Endodermal cell (in vitro differentiated cells): ENCODE measurements at regions not wholly inside any gene's neighbourhood (a gene's known extent, or its start where the extent isn't known, plus 50 kb on each side); places are given as distances from the start of the nearest gene placed in this dataset.

Source experiments
- DNase-seq: peaks from one replicate; pipeline ENCODE4 v3.0.0-alpha.2; 2017
- H3K27ac ChIP-seq: 2 replicates; pipeline ENCODE4 v1.5.1; 2013; ENCODE audit warnings: mild to moderate bottlenecking, low read depth, low read length, moderate library complexity
- H3K27me3 ChIP-seq: 2 replicates; pipeline ENCODE4 v1.6.1; 2013; ENCODE audit warnings: mild to moderate bottlenecking, low read length, moderate library complexity; ENCODE audit not compliant: insufficient read depth, control insufficient read depth, poor library complexity, severe bottlenecking
- H3K36me3 ChIP-seq: 2 replicates; pipeline ENCODE4 v1.7.0; 2013; ENCODE audit warnings: mild to moderate bottlenecking, low read length, moderate library complexity; ENCODE audit not compliant: control insufficient read depth, insufficient read depth
- H3K4me1 ChIP-seq: one replicate; pipeline ENCODE4 v1.7.0; 2013; ENCODE audit warnings: low read length; ENCODE audit not compliant: control insufficient read depth, insufficient read depth
- H3K4me3 ChIP-seq: 2 replicates; pipeline ENCODE4 v1.5.1; 2013; ENCODE audit warnings: mild to moderate bottlenecking, low read length, moderate library complexity
- H3K9ac ChIP-seq: 2 replicates; pipeline ENCODE4 v1.6.1; 2013; ENCODE audit warnings: mild to moderate bottlenecking, low read length, moderate library complexity; ENCODE audit not compliant: poor library complexity, severe bottlenecking; ENCODE audit errors: extremely low read depth
- H3K9me3 ChIP-seq: 2 replicates; pipeline ENCODE4 v1.6.1; 2013; ENCODE audit warnings: mild to moderate bottlenecking, low read length, moderate library complexity; ENCODE audit not compliant: control insufficient read depth
- H3K27ac Mint-ChIP-seq: 2 replicates; pipeline ENCODE4 v1.8.0; 2020; ENCODE audit warnings: mixed read lengths
- H3K27me3 Mint-ChIP-seq: 2 replicates; pipeline ENCODE4 v1.8.0; 2021; ENCODE audit warnings: mild to moderate bottlenecking, mixed read lengths; ENCODE audit not compliant: insufficient read depth
- H3K36me3 Mint-ChIP-seq: 2 replicates; pipeline ENCODE4 v1.8.0; 2020; ENCODE audit warnings: low read depth, mixed read lengths
- H3K4me1 Mint-ChIP-seq: 2 replicates; pipeline ENCODE4 v1.8.0; 2020; ENCODE audit warnings: mixed read lengths
- H3K4me3 Mint-ChIP-seq: 2 replicates; pipeline ENCODE4 v1.8.0; 2020; ENCODE audit warnings: mild to moderate bottlenecking, moderate library complexity, mixed read lengths
- H3K9me3 Mint-ChIP-seq: 2 replicates; pipeline ENCODE4 v1.8.0; 2020; ENCODE audit warnings: mild to moderate bottlenecking, mixed read lengths
- WGBS, 2 experiments: methylation state at CpG; one replicate each; pipeline versions ENCODE4 v1.1.5 to v1.1.7; 2013; ENCODE audit warnings: missing lambda C conversion rate in 2 of 2, mixed read lengths in 1 of 2; ENCODE audit not compliant: insufficient coverage in 1 of 2, insufficient read length in 1 of 2; 5-methylcytosine and 5-hydroxymethylcytosine counted together
- TF ChIP-seq, protein P1 (sequence below): fragments of 200-600 bp; sonication (generic); conservative IDR thresholded peaks from 2 replicates; pipeline ENCODE4 v1.5.0; 2021; ENCODE audit warnings: antibody characterized with exemption, mild to moderate bottlenecking

GRCh38 chr3:73867524-73867923, 242.8 kb upstream of the PDZRN3 start:
- H3K27ac ChIP-seq, result no peak overlapping the region
- H3K36me3 ChIP-seq, result no peaks in the 10 kb centered on the region
- no peaks in the 10 kb centered on the region for H3K9me3 ChIP-seq
- H3K9me3 Mint-ChIP-seq, result peaks cover 10% of the 10 kb centered on the region
- no peak overlapping the region for H3K4me3 ChIP-seq
- DNase-seq, result no peak
- no peaks in the 10 kb centered on the region for H3K4me1 ChIP-seq
- 82% methylated on average over 3 of the region's 3 CpGs; no CpG with 5 or more reads in 1 of the 2 experiments for WGBS, 2 experiments
- H3K9ac ChIP-seq, result no peak overlapping the region
- H3K36me3 Mint-ChIP-seq, result no peaks in the 10 kb centered on the region
- no peaks in the 10 kb centered on the region for H3K27me3 Mint-ChIP-seq
- no peak overlapping the region for H3K4me3 Mint-ChIP-seq
- TF ChIP-seq, protein P1, sequence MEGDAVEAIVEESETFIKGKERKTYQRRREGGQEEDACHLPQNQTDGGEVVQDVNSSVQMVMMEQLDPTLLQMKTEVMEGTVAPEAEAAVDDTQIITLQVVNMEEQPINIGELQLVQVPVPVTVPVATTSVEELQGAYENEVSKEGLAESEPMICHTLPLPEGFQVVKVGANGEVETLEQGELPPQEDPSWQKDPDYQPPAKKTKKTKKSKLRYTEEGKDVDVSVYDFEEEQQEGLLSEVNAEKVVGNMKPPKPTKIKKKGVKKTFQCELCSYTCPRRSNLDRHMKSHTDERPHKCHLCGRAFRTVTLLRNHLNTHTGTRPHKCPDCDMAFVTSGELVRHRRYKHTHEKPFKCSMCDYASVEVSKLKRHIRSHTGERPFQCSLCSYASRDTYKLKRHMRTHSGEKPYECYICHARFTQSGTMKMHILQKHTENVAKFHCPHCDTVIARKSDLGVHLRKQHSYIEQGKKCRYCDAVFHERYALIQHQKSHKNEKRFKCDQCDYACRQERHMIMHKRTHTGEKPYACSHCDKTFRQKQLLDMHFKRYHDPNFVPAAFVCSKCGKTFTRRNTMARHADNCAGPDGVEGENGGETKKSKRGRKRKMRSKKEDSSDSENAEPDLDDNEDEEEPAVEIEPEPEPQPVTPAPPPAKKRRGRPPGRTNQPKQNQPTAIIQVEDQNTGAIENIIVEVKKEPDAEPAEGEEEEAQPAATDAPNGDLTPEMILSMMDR, result no peak
- H3K4me1 Mint-ChIP-seq, result no peaks in the 10 kb centered on the region
- H3K27me3 ChIP-seq, result peaks cover 7% of the 10 kb centered on the region
- no peak overlapping the region for H3K27ac Mint-ChIP-seq

DNA sequence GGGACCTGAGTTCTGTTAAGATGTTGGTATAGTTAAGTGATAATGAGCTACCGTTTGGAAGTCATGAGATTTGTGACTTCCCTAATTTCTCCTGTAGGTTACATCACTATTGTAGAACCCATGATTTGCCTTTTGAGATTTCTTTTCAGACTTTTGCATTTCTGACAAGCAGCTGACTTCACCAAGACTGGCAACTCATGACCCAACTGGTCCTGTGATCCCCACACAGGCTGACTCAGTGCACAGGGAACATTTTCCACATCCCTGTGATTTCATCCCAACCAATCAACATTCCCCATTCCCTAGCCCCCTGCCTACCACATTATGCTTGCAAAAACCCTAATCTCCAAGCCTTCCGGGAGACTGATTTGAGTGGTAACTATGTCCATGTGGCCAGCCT, 242.1 kb upstream of the PDZRN3 start:
- no peak for DNase-seq
- 95 to 100% methylated on average over 2 of the region's 2 CpGs for WGBS, 2 experiments
- no peaks in the 10 kb centered on the region for H3K36me3 Mint-ChIP-seq

DNA sequence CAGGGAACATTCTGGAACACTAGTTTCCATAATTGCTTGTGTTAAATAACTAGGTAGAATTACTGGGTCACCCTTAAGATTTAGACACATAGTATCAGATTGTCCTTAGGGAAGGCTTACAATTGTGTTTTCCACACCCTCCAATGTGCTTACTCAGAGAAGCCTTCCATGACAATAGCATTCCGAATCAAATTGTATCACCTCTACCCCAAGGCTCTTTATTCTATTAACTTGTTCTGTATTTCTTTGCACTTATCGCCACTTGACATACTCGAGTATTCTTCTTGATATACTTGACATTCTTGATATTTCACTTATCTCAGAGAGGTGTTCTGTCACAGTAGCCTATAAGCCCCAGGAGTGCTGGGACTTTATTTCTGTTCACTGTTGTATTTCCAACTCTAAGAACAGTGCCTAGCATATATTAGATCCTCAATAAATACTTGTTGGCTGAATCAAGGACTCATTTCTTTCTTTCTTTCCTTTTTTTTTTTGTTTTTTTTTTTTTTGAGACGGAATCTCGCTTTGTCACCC, 238.9 kb upstream of the PDZRN3 start:
- Mint-ChIP-seq H3K9me3 (peaks cover 9% of the 10 kb centered on the region), H3K4me1 (no peaks in the 10 kb centered on the region), H3K27ac (no peak overlapping the region), H3K36me3 (no peaks in the 10 kb centered on the region), H3K27me3 (no peaks in the 10 kb centered on the region), H3K4me3 (no peak overlapping the region)
- TF ChIP-seq, protein P1, result no peak
- Histone ChIP-seq H3K4me3 (no peak overlapping the region), H3K9ac (no peak overlapping the region), H3K9me3 (no peaks in the 10 kb centered on the region), H3K36me3 (no peaks in the 10 kb centered on the region), H3K27ac (no peak overlapping the region), H3K4me1 (no peaks in the 10 kb centered on the region), H3K27me3 (peaks cover 10% of the 10 kb centered on the region)
- 92 to 97% methylated on average over 3 to 5 of the region's 5 CpGs for WGBS, 2 experiments
- no peak for DNase-seq

More for the DNA sequence above, 242.1 kb upstream of the PDZRN3 start:
- Mint-ChIP-seq H3K4me3 (no peak overlapping the region), H3K9me3 (peaks cover 8% of the 10 kb centered on the region), H3K4me1 (no peaks in the 10 kb centered on the region), H3K27me3 (no peaks in the 10 kb centered on the region), H3K27ac (no peak overlapping the region)
- H3K4me1 ChIP-seq, result no peaks in the 10 kb centered on the region
- H3K4me3 ChIP-seq, result no peak overlapping the region
- H3K27ac ChIP-seq, result no peak overlapping the region
- no peaks in the 10 kb centered on the region for H3K9me3 ChIP-seq
- no peak overlapping the region for H3K9ac ChIP-seq
- H3K27me3 ChIP-seq, result peaks cover 7% of the 10 kb centered on the region
- TF ChIP-seq, protein P1, result no peak
- no peaks in the 10 kb centered on the region for H3K36me3 ChIP-seq
